Testis (tissue), 2 donors: ENCODE measurements at regions not wholly inside any gene's neighbourhood (a gene's known extent, or its start where the extent isn't known, plus 50 kb on each side); places are given as distances from the start of the nearest gene placed in this dataset.

Source experiments
- POLR2A ChIP-seq: fragments of 450-650 bp; IDR thresholded peaks from one replicate; pipeline ENCODE4 v1.6.1; 2017; ENCODE audit warnings: antibody characterized with exemption, mild to moderate bottlenecking, moderate library complexity
- TF ChIP-seq, protein P1 (sequence below), 3 experiments: fragments of 450-650 bp in 2 of 3; fragments of 200-600 bp in 1 of 3; sonication (generic) in 1 of 3; IDR thresholded peaks; one replicate each; pipeline ENCODE4 v1.5.1; 2016 to 2019; ENCODE audit warnings: antibody characterized with exemption in 3 of 3, mild to moderate bottlenecking in 2 of 3, moderate library complexity in 1 of 3

DNA sequence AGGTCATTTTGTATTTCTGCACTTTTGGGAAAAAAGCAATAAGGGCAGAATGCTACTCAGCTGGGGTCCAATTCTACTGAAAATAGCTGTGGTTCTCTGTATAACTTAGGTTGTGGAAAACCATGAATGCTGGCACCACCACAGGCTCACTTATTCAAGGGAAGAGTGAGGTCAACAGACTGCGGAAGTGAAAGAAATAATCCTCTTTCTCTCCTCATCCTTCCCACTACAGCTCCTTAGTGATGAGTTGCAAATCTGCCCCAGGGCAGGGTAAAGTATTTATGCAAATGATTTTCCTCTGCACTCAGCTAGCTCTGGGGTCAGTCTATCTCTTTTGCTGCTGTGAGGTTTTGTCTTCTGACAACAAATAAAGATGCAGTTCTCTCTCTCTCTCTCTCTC is 74.1 kb upstream of the PTPRZ1 start:
- no peak for TF ChIP-seq POLR2A
- TF ChIP-seq, protein P1, sequence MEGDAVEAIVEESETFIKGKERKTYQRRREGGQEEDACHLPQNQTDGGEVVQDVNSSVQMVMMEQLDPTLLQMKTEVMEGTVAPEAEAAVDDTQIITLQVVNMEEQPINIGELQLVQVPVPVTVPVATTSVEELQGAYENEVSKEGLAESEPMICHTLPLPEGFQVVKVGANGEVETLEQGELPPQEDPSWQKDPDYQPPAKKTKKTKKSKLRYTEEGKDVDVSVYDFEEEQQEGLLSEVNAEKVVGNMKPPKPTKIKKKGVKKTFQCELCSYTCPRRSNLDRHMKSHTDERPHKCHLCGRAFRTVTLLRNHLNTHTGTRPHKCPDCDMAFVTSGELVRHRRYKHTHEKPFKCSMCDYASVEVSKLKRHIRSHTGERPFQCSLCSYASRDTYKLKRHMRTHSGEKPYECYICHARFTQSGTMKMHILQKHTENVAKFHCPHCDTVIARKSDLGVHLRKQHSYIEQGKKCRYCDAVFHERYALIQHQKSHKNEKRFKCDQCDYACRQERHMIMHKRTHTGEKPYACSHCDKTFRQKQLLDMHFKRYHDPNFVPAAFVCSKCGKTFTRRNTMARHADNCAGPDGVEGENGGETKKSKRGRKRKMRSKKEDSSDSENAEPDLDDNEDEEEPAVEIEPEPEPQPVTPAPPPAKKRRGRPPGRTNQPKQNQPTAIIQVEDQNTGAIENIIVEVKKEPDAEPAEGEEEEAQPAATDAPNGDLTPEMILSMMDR (IDR thresholded peaks at IDR 0.05), result no peak
